GM18909 (cell line): ENCODE measurements at regions not wholly inside any gene's neighbourhood (a gene's known extent, or its start where the extent isn't known, plus 50 kb on each side); places are given as distances from the start of the nearest gene placed in this dataset.
"Not testable (repeated sequence)": the region's sequence is repeated elsewhere in the genome, so short reads cannot be mapped to it uniquely, and the experiment has no call there.

Experiments used
- ATAC-seq: cut with Tn5 transposase; IDR thresholded peaks from one replicate; pipeline ENCODE4 v1.9.1; 2021; ENCODE audit warnings: mild to moderate bottlenecking; ENCODE audit not compliant: unreplicated experiment, poor library complexity

DNA sequence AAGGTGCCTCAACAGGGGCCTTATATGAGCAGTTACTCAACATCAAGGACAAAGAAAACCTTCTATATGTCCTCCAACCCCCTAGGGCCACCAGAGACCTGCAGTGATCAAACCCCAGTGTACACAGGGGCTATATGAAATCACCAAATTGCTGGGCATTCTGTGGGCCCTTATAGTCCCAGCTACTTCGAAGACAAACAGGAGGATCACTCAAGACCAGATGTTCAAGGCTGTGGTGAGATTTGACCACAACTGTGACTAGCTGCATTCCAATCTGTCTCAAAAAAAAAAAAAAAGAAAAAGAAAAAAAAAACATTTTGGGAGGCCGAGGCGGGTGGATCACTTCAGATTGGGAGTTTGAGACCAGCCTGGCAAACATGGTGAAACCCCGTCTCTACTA is 51.0 kb upstream of the PRB2 start:
- ATAC-seq: no peak

- no peak for ATAC-seq
Measured at GRCh38 chr12:11457996-11458645, 62.8 kb upstream of the PRB2 start.

DNA sequence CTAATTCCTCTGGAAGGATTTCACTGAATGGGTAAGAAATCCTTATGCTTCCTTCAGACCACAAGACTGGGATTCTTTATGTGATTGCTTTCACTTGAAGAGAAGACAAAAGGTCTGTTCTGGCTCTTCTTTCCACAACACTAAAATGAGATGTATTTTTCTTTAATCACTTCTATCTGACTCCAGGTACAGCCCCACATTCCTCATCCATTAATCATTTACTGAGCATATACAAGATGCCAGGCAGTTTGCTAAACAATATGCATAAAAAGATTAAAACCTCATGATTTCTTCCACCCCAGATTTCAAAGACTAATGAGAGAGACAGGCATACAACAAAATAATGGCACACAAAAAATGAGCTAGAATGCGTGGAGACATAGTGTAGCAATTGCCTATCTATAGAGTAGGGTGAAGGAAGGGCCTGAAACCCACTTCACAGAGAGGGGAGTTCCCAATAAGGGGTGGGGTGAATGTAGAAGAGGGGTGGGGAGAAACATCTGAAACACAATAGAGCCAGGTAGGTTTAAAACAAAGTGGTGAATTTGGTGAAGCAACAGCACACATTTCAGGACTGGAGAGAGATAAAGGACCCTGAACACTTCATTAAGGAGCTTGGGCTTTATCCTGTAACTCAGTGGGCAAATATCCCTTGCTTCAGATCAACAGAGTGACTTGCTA is 65.1 kb upstream of the PRB2 start:
- ATAC-seq: no peak

GRCh38 chr12:11461433-11461832 is 66.1 kb upstream of the PRB2 start:
- ATAC-seq: no peak

GRCh38 chr12:11477110-11477509 is 81.7 kb upstream of the PRB2 start:
- ATAC-seq: no peak

DNA sequence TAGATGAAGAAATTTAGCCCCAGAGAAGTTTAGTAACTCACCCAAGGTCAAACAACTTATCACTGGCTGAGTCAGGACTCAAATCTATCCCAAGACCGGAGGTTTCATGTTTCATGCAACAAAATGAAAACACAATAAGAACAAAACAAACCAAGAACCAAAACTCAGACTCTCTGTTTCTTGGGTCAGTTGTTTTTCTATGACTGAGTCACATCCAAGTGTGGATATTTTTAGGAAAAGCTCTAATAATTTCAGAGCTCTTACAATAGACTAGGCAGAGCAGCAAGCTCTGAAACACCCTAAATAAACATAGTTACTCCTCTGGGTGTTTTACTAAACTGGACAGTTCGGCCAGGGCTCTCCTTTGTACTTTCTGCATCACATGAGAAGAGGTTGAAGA is 87.6 kb upstream of the PRB2 start:
- no peak for ATAC-seq

GRCh38 chr12:11486623-11487444 is 91.5 kb upstream of the PRB2 start:
- ATAC-seq: peak; percentile 84

DNA sequence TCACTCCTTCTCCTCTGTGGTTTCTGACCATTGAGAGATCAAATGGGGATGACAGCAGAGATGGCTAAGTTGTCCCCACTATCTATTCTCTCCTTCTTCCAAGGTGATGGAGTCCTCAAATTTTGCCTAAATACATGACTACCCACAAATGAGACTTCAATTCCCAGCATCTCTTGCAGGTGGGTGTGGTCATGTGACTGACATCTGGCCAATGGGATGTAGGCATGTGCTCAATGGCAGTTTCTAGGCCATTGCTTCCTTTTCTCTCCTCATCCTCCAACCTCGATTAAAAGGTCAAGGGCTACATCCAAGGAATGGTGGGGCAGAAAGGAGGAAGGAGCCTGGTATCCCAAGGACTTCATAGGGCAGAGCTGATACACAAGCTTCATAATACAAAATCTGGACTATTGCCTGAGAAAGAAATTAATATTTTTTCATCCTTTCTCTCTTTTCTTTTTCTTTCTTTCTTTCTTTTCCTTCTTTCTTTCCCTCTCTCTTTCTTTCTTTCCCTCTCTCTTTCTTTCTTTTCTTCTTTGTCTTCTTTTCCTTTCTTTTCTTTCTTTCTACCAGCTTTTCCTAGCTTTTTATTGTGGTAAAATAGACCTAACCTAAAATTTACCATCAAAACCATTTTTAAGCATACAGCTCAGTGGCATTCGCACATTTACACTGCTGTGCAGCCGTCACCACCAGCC is 100.9 kb upstream of the PRB2 start:
- no peak for ATAC-seq

GRCh38 chr12:11497438-11497837 is 102.1 kb upstream of the PRB2 start:
- ATAC-seq: no peak

GRCh38 chr12:11497995-11498394 is 102.6 kb upstream of the PRB2 start:
- peak; percentile 62 for ATAC-seq

GRCh38 chr12:11498574-11498973 is 103.2 kb upstream of the PRB2 start:
- ATAC-seq: not testable (repeated sequence)

DNA sequence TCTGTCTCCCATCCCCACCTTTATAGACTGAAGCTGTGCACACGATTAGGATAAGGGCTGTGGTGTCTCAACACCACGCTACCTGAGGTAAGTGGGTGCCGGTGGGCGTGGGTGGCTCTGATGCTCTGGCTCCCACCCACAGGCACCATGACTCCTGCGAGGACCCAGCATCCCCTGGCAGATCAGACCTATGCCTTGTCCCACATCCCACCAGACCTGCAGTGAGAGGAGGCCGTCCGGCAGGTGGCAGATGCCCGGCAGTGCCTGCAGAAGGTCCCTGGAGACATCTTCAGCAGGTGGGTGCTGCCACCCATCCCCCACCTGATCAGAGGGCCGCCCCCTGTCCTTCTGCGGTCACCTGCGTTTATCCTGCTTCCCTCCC is 104.4 kb upstream of the PRB2 start:
- ATAC-seq: no peak

DNA sequence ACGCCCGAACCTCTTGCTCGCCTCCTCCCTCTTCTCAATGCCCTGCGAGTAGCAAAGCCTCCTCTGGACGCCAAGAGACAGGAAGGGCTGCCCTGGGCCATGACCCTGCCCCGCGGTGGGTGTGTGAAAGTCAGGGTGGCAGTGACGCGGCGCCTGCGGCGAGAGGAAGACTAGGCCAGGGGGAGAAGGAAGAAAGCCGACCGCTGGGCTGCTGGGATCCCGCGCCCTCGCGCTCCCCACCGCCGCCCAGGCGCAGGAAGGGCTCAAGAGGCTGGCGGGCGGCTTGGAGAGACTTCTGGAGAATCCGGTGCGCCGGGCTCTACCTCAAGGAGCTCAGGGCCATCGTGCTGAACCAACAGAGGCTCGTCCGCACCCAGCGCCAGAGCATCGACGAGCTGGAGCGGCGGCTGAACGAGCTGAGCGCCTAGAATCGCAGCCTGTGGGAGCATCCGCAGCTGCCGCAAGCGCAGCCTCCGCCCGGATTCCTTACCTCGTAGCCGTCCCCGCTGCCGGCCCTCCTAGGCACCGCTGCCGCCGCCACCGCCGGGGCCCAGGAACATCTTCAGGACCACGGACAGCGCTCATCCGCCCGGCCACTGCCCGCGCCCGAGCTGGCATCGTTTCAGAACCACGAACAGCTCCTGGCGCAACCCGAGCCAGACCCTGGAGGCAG is 105.0 kb upstream of the PRB2 start:
- ATAC-seq: peak; percentile 57

DNA sequence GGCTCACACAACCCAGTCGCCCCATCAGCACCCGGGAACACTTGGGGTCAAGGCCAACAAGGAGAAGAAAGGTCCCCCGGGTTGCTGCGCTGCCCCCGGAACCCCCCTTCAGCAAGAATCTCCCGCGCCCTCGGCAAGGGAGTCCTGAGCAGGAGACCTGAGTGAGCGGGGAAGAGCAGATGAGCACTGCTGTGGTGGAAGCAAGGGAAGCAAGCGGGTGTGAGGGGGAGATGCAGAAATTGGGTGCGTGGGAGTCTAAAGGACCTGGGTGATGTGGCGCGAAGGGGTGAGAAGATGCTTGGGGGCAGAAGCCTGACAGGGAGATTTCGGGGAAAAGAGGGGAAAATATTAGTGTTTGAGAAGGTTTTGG is 105.5 kb upstream of the PRB2 start:
- no peak for ATAC-seq

GRCh38 chr12:11508699-11509098 is 113.3 kb upstream of the PRB2 start:
- no peak for ATAC-seq

- no peak for ATAC-seq
Measured at GRCh38 chr12:11509326-11509725, 114.0 kb upstream of the PRB2 start.

- no peak for ATAC-seq
Measured at GRCh38 chr12:11510671-11511070, 115.3 kb upstream of the PRB2 start.

GRCh38 chr12:11513288-11513687 is 117.9 kb upstream of the PRB2 start:
- ATAC-seq: no peak

GRCh38 chr12:11517080-11517479 is 121.7 kb upstream of the PRB2 start:
- no peak for ATAC-seq

DNA sequence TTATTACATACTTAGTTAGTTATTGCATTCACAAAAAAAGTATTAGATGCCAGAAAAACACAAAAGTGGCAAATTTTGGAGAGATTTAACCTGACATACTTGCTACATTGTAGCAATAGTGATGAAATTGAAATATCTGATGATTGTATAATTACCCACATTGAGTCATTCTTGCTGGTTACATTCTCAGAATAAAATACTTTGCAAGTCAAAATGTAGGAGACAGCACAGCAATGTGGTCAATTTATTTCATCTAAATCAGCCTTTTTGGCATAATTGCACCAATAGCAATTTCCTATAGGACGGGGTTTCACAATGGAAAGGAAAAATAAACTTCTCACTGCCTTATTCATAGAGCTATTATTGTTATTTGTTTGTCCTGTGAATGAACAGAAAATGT is 125.0 kb upstream of the ETV6 start:
- ATAC-seq: no peak
